ENCODE measurements at regions not wholly inside any gene's neighbourhood (a gene's known extent, or its start where the extent isn't known, plus 50 kb on each side); places are given as distances from the start of the nearest gene placed in this dataset.

DNA sequence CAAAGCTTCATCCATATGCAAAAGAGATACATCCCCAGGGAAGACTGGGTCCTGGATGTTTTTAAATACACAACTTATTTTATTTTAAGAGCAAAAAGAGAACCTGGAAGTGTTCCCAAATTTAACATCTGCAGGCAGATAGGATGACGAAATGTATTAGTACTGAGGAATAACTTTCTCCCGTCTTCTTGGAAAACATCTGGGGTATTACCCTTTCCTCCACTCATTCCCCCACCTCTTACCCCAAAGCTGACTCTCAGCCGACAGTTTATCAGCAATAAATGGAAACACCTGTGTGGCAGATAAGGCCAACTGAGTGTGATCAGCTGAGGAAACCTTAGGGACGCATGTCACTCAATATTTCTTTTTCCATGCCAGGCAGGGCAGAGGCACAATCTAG lies 435.6 kb upstream of the NPVF start:
- TF ChIP-seq POLR2AphosphoS5 (IDR thresholded peaks at IDR 0.05; ENCODE audit: borderline replicate concordance, low read depth, low read length) = no peak
- TF ChIP-seq EZH2 (IDR thresholded peaks at IDR 0.05) = no peak

Measured in SK-N-MC (cell line).